ENCODE measurements at regions not wholly inside any gene's neighbourhood (a gene's known extent, or its start where the extent isn't known, plus 50 kb on each side); places are given as distances from the start of the nearest gene placed in this dataset.

DNA sequence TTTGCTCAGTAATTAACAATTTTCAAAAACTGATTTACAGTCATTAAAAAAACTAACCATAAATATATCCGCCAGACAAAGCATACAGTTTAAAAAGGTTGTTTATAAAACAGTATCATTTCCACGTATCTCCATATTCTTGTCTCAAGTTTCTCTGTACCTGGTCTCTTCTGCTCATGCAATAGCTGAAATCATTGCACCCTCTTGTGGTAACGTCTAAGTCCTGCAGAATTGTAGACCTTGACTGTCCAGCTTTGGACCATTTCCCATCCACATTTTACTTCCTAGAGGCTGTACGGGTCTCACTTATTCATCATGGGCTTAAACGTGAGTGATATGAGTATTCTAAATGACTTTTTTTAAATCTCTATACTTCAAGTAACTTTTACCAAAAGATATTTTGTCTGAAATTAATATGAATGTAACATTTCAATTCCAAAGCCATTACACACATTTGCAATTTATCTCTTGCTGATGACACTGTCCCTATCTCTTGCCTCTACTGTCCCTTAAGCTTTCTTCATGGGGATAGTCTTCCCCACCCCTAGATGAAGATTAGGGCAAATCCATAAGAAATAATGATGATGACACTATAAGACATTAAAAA lies 118.5 kb downstream of the BTC start:
- no peaks in the 10 kb centered on the region for H3K9me3 ChIP-seq
- H3K9ac ChIP-seq (ENCODE audit: low read depth in 2 of 2, low read length in 2 of 2) = no peak overlapping the region
- intact Hi-C loops (cut with DNase I) = loop anchor here (10.0 kb wide), 2 partner anchors 131 to 481 kb away; no protein-coding TSS in a partner anchor
- no peak overlapping the region for H3K4me3 ChIP-seq
- peak; percentile 58 for DNase-seq
- no peaks in the 10 kb centered on the region for H3K4me1 ChIP-seq
- TF ChIP-seq, protein P1, sequence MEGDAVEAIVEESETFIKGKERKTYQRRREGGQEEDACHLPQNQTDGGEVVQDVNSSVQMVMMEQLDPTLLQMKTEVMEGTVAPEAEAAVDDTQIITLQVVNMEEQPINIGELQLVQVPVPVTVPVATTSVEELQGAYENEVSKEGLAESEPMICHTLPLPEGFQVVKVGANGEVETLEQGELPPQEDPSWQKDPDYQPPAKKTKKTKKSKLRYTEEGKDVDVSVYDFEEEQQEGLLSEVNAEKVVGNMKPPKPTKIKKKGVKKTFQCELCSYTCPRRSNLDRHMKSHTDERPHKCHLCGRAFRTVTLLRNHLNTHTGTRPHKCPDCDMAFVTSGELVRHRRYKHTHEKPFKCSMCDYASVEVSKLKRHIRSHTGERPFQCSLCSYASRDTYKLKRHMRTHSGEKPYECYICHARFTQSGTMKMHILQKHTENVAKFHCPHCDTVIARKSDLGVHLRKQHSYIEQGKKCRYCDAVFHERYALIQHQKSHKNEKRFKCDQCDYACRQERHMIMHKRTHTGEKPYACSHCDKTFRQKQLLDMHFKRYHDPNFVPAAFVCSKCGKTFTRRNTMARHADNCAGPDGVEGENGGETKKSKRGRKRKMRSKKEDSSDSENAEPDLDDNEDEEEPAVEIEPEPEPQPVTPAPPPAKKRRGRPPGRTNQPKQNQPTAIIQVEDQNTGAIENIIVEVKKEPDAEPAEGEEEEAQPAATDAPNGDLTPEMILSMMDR (IDR thresholded peaks at IDR 0.05) = peak; percentile 63
- H3K27me3 ChIP-seq = no peaks in the 10 kb centered on the region
- H3K27ac ChIP-seq = no peak overlapping the region
- no peaks in the 10 kb centered on the region for H3K36me3 ChIP-seq

DNA sequence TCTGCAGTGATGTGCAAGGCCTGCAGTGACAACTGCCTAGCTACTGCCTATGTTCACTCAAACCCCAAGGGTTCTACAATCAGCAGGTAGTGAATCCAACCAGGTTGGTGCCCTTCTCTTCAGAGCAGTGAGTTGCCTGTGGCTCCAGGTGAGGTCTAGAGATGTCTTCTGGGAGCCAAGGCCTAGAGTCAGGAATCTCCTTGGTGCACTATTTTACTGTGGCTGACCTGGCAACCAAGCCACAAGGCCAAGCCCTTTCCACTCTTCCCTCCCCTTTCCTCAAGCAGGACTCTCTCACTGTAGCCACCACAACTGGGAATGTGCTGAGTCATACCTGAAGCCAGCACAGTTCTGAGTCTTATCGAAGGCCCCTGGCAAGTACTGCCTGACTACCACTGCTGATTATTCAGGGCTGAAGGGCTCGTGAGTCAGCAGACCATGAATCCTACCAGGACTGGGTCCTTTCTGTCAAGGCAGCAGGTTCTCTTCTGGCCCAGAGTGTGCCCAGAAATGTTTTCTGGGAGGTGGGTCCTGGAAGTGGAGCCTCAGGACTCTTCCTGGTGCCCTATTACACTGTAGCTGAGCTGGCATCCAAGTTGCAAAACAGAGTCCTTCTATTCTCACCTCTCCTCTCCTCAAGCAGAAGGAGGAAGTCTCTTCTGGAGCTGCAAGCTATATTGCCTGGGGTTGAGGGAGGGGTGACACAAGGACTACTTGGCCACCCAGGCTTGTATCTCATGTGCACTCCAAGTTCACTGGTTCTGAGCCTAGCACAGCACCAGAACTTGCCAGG lies 111.6 kb downstream of the BTC start:
- no peaks in the 10 kb centered on the region for H3K36me3 ChIP-seq
- intact Hi-C loops (cut with DNase I) = no loop called here
- H3K4me1 ChIP-seq = no peaks in the 10 kb centered on the region
- H3K27me3 ChIP-seq = no peaks in the 10 kb centered on the region
- H3K27ac ChIP-seq = no peak overlapping the region
- TF ChIP-seq, protein P1 (IDR thresholded peaks at IDR 0.05) = no peak
- H3K9me3 ChIP-seq = no peaks in the 10 kb centered on the region
- no peak overlapping the region for H3K4me3 ChIP-seq
- H3K9ac ChIP-seq (ENCODE audit: low read depth in 2 of 2, low read length in 2 of 2) = no peak overlapping the region
- no peak for DNase-seq

DNA sequence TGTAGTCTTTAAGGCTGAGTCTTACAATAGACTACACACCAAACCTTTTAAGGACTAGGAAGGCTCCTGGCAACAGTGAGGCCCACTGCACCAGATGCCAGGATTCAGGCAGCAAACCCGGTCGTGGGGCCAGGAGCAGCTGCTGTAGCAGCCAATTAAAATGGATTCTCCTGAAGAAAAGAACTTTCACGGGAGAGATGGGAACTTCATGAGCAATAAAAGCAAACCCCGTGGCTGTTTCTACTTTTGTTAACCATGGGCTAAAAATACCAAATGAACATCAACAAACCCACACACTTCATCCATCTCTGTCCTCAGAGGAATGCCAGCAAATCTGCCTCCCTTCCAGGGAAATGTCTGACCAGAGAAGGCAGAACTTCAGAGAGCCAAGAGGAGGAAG lies 101.4 kb downstream of the BTC start:
- Histone ChIP-seq H3K36me3 (no peaks in the 10 kb centered on the region), H3K4me1 (no peaks in the 10 kb centered on the region), H3K27me3 (no peaks in the 10 kb centered on the region), H3K9me3 (no peaks in the 10 kb centered on the region), H3K9ac (ENCODE audit: low read depth in 2 of 2, low read length in 2 of 2) (no peak overlapping the region), H3K4me3 (no peak overlapping the region), H3K27ac (no peak overlapping the region)
- no peak for DNase-seq
- intact Hi-C loops (cut with DNase I) = no loop called here
- TF ChIP-seq, protein P1 (IDR thresholded peaks at IDR 0.05) = no peak

Data from colonic mucosa (tissue), 4 donors.